Endothelial cell of umbilical vein (primary cell): ENCODE measurements at regions not wholly inside any gene's neighbourhood (a gene's known extent, or its start where the extent isn't known, plus 50 kb on each side); places are given as distances from the start of the nearest gene placed in this dataset.

ENCODE experiments used
- CTCF ChIP-seq, 2 donors: IDR thresholded peaks; 1 replicate in 1 of 2; 2 replicates in 1 of 2; pipeline ENCODE4 v1.5.1; 2011; ENCODE audit warnings: low read length in 2 of 2, mild to moderate bottlenecking in 2 of 2, moderate library complexity in 2 of 2, control low read depth in 1 of 2, inconsistent platforms in 1 of 2, low read depth in 1 of 2; ENCODE audit not compliant: insufficient read depth in 1 of 2; ENCODE audit errors: extremely low read depth in 1 of 2
- EZH2 ChIP-seq: IDR thresholded peaks from 2 replicates; pipeline ENCODE4 v1.6.1; 2012; ENCODE audit warnings: borderline replicate concordance, low read depth, mild to moderate bottlenecking, moderate library complexity, low read length, inconsistent platforms; ENCODE audit not compliant: severe bottlenecking
- GATA2 ChIP-seq: IDR thresholded peaks from 2 replicates; pipeline ENCODE4 v1.7.0; 2011; ENCODE audit warnings: low read depth, mild to moderate bottlenecking, moderate library complexity, mixed read lengths, low read length; ENCODE audit not compliant: insufficient read length, insufficient read depth
- JUN ChIP-seq: IDR thresholded peaks from 2 replicates; pipeline ENCODE4 v1.6.1; 2011; ENCODE audit warnings: borderline replicate concordance, low read depth; ENCODE audit not compliant: insufficient read length, insufficient read depth
- MAX ChIP-seq: IDR thresholded peaks from 2 replicates; pipeline ENCODE4 v1.6.1; 2011; ENCODE audit not compliant: insufficient read depth, insufficient read length
- MYC ChIP-seq: IDR thresholded peaks from one replicate; pipeline ENCODE4 v1.6.1; 2011; ENCODE audit warnings: mild to moderate bottlenecking, low read depth, low read length
- POLR2A ChIP-seq: IDR thresholded peaks from 2 replicates; pipeline ENCODE4 v1.6.1; 2012; ENCODE audit warnings: low read depth, mild to moderate bottlenecking, control low read depth, low read length
- POLR2AphosphoS5 ChIP-seq: IDR thresholded peaks from 2 replicates; pipeline ENCODE4 v1.6.1; 2012; ENCODE audit warnings: low read depth, mild to moderate bottlenecking, control low read depth, low read length, moderate library complexity; ENCODE audit not compliant: insufficient read depth

- TF ChIP-seq POLR2A (no peak), CTCF (IDR thresholded peaks at IDR 0.05; ENCODE audit: extremely low read depth in 1 of 2, insufficient read depth in 1 of 2, low read depth in 1 of 2, low read length in 2 of 2) (no peak), GATA2 (no peak), EZH2 (no peak), POLR2AphosphoS5 (no peak), MAX (no peak), JUN (no peak), MYC (no peak)
Observed at GRCh38 chr11:23573429-23573828, 713.2 kb upstream of the CCDC179 start.
